ENCODE measurements at regions not wholly inside any gene's neighbourhood (a gene's known extent, or its start where the extent isn't known, plus 50 kb on each side); places are given as distances from the start of the nearest gene placed in this dataset.

DNA sequence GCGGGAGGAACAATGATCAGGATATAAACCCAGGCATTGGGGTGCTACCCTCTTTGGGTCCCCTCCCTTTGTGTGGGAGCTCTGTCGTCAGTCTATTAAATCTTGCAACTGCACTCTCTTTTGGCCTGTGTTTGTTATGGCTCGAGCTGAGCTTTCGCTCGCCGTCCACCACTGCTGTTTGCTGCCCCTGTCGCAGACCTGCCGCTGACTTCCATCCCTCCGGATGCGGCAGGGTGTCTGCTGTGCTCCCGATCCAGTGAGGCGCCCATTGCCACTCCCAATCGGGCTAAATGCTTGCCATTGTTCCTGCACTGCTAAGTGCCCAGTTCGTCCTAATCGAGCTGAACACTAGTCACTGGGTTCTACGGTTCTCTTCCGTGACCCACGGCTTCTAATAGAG, 1443.7 kb upstream of the CADM2 start:
- no peak for TF ChIP-seq EZH2 (optimal IDR thresholded peaks at IDR 0.05; ENCODE audit: low read depth, low read length)
- TF ChIP-seq, protein P1, sequence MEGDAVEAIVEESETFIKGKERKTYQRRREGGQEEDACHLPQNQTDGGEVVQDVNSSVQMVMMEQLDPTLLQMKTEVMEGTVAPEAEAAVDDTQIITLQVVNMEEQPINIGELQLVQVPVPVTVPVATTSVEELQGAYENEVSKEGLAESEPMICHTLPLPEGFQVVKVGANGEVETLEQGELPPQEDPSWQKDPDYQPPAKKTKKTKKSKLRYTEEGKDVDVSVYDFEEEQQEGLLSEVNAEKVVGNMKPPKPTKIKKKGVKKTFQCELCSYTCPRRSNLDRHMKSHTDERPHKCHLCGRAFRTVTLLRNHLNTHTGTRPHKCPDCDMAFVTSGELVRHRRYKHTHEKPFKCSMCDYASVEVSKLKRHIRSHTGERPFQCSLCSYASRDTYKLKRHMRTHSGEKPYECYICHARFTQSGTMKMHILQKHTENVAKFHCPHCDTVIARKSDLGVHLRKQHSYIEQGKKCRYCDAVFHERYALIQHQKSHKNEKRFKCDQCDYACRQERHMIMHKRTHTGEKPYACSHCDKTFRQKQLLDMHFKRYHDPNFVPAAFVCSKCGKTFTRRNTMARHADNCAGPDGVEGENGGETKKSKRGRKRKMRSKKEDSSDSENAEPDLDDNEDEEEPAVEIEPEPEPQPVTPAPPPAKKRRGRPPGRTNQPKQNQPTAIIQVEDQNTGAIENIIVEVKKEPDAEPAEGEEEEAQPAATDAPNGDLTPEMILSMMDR (IDR thresholded peaks at IDR 0.05; ENCODE audit: low read length), result no peak
- TF ChIP-seq EZH2phosphoT487 (IDR thresholded peaks at IDR 0.05; ENCODE audit: low read length), result no peak
